ENCODE measurements at regions not wholly inside any gene's neighbourhood (a gene's known extent, or its start where the extent isn't known, plus 50 kb on each side); places are given as distances from the start of the nearest gene placed in this dataset.

DNA sequence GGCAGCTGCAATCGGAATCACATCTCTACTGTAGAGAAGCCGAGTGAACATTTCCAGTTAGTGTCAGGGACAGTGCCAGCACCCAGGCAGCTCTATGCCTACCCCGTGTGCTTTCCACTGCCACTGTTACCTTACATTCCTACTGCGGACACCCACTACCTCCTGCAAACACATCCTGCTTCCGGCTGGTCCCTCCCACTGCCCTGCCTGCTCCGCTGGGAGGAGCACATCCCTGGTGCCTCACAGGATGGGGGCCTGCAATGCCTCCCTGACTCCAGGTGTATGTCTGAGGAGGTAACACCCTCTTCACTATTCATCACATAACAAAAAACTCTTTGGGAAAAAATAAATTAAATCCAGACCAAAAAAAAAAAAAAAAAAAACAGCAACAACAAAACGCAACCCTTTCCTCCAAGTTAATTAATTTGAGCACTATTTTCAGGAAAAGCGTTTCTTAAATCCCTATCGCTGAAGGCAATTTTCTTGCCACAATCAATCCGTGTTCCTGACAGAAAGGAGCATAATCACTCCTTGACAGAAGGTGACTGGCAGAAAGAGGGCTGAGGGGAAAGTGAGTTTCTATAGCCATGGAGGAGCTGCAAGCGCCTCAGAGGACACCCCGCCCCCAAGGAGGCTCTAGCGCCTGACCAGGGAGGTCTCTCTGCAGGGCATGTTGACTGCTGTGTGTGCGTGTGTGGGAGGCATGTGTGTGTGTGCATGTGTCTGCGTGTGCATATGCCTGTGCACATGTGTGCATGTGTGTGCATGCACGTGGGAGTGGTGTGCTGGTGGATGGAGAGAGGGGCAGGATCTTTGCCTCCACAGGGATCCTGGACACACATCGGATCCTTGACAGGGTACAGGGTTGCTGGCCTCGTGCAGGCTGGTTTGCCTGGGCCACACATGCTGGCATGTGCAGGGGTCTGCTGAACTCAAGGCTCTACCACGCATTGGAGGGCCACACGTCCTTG lies 134.8 kb upstream of the NTM start:
- no peaks in the 10 kb centered on the region for H3K36me3 ChIP-seq (ENCODE audit: control insufficient read depth in 1 of 2, insufficient read depth in 2 of 2, low read length in 2 of 2)
- no peaks in the 10 kb centered on the region for H3K27me3 ChIP-seq (ENCODE audit: low read depth, low read length)
- no peaks in the 10 kb centered on the region for H3K9me3 ChIP-seq (ENCODE audit: control insufficient read depth in 1 of 2, low read length in 2 of 2)
- no peak overlapping the region for H3K27ac ChIP-seq (ENCODE audit: low read length)
- H3K4me3 ChIP-seq (ENCODE audit: low read depth in 1 of 2, low read length in 2 of 2) = no peak overlapping the region
- H3K4me1 ChIP-seq (ENCODE audit: control insufficient read depth in 1 of 2, insufficient read depth in 2 of 2, low read length in 2 of 2) = no peaks in the 10 kb centered on the region

DNA sequence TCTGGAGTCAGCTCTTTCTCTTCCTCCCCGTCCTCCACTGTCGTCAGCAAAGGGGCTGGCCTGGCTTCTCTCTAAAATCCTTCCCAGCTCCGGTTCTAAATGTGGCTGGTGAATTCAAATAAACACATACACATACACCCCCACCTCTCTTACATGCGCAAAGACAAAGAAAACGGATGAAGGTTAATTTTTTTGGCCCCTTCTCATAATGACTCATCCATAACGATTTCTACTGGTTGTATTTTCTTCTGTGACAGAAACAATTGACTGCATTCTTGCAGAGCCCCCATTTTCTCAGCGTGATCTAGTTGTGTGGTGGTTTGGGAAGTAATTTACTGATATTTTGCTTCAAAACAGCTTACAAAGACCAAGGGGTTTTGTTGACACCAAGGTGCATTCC lies 130.0 kb upstream of the NTM start:
- no peak overlapping the region for H3K4me3 ChIP-seq (ENCODE audit: low read depth in 1 of 2, low read length in 2 of 2)
- no peaks in the 10 kb centered on the region for H3K27me3 ChIP-seq (ENCODE audit: low read depth, low read length)
- H3K36me3 ChIP-seq (ENCODE audit: control insufficient read depth in 1 of 2, insufficient read depth in 2 of 2, low read length in 2 of 2) = no peaks in the 10 kb centered on the region
- H3K4me1 ChIP-seq (ENCODE audit: control insufficient read depth in 1 of 2, insufficient read depth in 2 of 2, low read length in 2 of 2) = peaks cover 0 to under 1% of the 10 kb centered on the region in 2 donors
- H3K27ac ChIP-seq (ENCODE audit: low read length) = no peak overlapping the region
- H3K9me3 ChIP-seq (ENCODE audit: control insufficient read depth in 1 of 2, low read length in 2 of 2) = no peaks in the 10 kb centered on the region

GRCh38 chr11:131242476-131243000 lies 127.9 kb upstream of the NTM start:
- no peaks in the 10 kb centered on the region for H3K27me3 ChIP-seq (ENCODE audit: low read depth, low read length)
- H3K36me3 ChIP-seq (ENCODE audit: control insufficient read depth in 1 of 2, insufficient read depth in 2 of 2, low read length in 2 of 2) = no peaks in the 10 kb centered on the region
- no peak overlapping the region for H3K4me3 ChIP-seq (ENCODE audit: low read depth in 1 of 2, low read length in 2 of 2)
- no peaks in the 10 kb centered on the region for H3K9me3 ChIP-seq (ENCODE audit: control insufficient read depth in 1 of 2, low read length in 2 of 2)
- H3K4me1 ChIP-seq (ENCODE audit: control insufficient read depth in 1 of 2, insufficient read depth in 2 of 2, low read length in 2 of 2) = peaks cover 0 to 10% of the 10 kb centered on the region in 2 donors
- H3K27ac ChIP-seq (ENCODE audit: low read length) = no peak overlapping the region

GRCh38 chr11:131246156-131246555 lies 124.3 kb upstream of the NTM start:
- peaks cover 0 to 10% of the 10 kb centered on the region in 2 donors for H3K4me1 ChIP-seq (ENCODE audit: control insufficient read depth in 1 of 2, insufficient read depth in 2 of 2, low read length in 2 of 2)
- no peaks in the 10 kb centered on the region for H3K36me3 ChIP-seq (ENCODE audit: control insufficient read depth in 1 of 2, insufficient read depth in 2 of 2, low read length in 2 of 2)
- no peak overlapping the region for H3K4me3 ChIP-seq (ENCODE audit: low read depth in 1 of 2, low read length in 2 of 2)
- H3K27ac ChIP-seq (ENCODE audit: low read length) = no peak overlapping the region
- no peaks in the 10 kb centered on the region for H3K9me3 ChIP-seq (ENCODE audit: control insufficient read depth in 1 of 2, low read length in 2 of 2)
- no peaks in the 10 kb centered on the region for H3K27me3 ChIP-seq (ENCODE audit: low read depth, low read length)

GRCh38 chr11:131246663-131247062 lies 123.8 kb upstream of the NTM start:
- Histone ChIP-seq H3K4me1 (ENCODE audit: control insufficient read depth in 1 of 2, insufficient read depth in 2 of 2, low read length in 2 of 2) (peaks cover 0 to 10% of the 10 kb centered on the region in 2 donors), H3K27me3 (ENCODE audit: low read depth, low read length) (no peaks in the 10 kb centered on the region), H3K27ac (ENCODE audit: low read length) (no peak overlapping the region), H3K9me3 (ENCODE audit: control insufficient read depth in 1 of 2, low read length in 2 of 2) (no peaks in the 10 kb centered on the region), H3K36me3 (ENCODE audit: control insufficient read depth in 1 of 2, insufficient read depth in 2 of 2, low read length in 2 of 2) (no peaks in the 10 kb centered on the region), H3K4me3 (ENCODE audit: low read depth in 1 of 2, low read length in 2 of 2) (no peak overlapping the region)

GRCh38 chr11:131248588-131248987 lies 121.8 kb upstream of the NTM start:
- Histone ChIP-seq H3K4me3 (ENCODE audit: low read depth in 1 of 2, low read length in 2 of 2) (no peak overlapping the region), H3K27me3 (ENCODE audit: low read depth, low read length) (no peaks in the 10 kb centered on the region), H3K4me1 (ENCODE audit: control insufficient read depth in 1 of 2, insufficient read depth in 2 of 2, low read length in 2 of 2) (peaks cover 0 to 10% of the 10 kb centered on the region in 2 donors), H3K36me3 (ENCODE audit: control insufficient read depth in 1 of 2, insufficient read depth in 2 of 2, low read length in 2 of 2) (no peaks in the 10 kb centered on the region), H3K27ac (ENCODE audit: low read length) (no peak overlapping the region), H3K9me3 (ENCODE audit: control insufficient read depth in 1 of 2, low read length in 2 of 2) (no peaks in the 10 kb centered on the region)

DNA sequence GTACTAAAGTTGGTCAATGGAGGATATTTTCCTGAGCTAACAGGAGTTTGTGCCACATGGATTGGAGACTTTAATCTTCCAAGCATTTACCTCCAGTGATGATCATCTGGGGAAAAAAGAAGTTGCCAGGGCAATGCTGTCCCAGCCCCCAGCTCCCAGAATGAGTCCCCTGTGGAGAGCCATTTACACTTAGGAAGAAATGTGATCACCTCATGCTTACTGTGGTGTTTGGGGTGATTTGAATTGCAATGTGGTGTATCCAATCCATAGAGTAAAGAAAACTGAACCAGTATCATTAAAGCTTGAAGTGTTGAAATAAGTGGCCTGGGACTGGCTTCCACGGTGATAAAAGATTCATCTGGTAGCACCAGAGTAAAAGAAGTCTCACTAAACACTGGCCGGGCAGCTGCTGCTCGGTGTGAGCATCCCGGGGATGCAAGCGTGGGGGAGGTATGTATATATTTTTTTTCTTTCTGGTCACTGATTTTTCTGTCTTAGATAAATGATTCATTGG lies 117.2 kb upstream of the NTM start:
- Histone ChIP-seq H3K27me3 (ENCODE audit: low read depth, low read length) (no peaks in the 10 kb centered on the region), H3K9me3 (ENCODE audit: control insufficient read depth in 1 of 2, low read length in 2 of 2) (no peaks in the 10 kb centered on the region), H3K4me1 (ENCODE audit: control insufficient read depth in 1 of 2, insufficient read depth in 2 of 2, low read length in 2 of 2) (no peaks in the 10 kb centered on the region), H3K27ac (ENCODE audit: low read length) (no peak overlapping the region), H3K4me3 (ENCODE audit: low read depth in 1 of 2, low read length in 2 of 2) (no peak overlapping the region), H3K36me3 (ENCODE audit: control insufficient read depth in 1 of 2, insufficient read depth in 2 of 2, low read length in 2 of 2) (no peaks in the 10 kb centered on the region)

DNA sequence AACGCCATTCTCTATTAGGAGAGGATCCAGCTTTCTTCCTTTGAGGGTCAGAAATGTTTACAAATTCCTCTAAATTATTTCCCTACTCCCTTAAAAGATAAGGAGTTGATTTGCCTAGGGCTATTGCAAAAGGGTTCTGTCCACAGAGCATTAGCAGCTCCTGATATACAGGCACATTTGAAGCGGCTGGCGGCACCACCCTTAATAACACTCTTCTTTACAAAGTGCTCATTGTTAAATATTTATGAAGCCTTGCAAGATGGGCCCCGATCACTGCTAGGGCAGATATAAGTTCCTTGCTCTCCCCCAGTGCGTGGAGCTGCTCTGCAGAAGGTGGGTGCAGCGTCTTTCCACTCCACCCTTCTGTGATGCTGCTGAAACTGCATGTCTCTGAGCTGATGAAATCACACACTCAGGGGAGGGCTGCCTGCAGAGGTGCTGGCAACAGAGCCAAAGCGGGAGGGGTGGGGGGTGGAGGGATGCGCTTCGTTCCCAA lies 116.7 kb upstream of the NTM start:
- H3K9me3 ChIP-seq (ENCODE audit: control insufficient read depth in 1 of 2, low read length in 2 of 2) = no peaks in the 10 kb centered on the region
- H3K36me3 ChIP-seq (ENCODE audit: control insufficient read depth in 1 of 2, insufficient read depth in 2 of 2, low read length in 2 of 2) = no peaks in the 10 kb centered on the region
- no peak overlapping the region for H3K27ac ChIP-seq (ENCODE audit: low read length)
- no peaks in the 10 kb centered on the region for H3K27me3 ChIP-seq (ENCODE audit: low read depth, low read length)
- H3K4me3 ChIP-seq (ENCODE audit: low read depth in 1 of 2, low read length in 2 of 2) = no peak overlapping the region
- no peaks in the 10 kb centered on the region for H3K4me1 ChIP-seq (ENCODE audit: control insufficient read depth in 1 of 2, insufficient read depth in 2 of 2, low read length in 2 of 2)

DNA sequence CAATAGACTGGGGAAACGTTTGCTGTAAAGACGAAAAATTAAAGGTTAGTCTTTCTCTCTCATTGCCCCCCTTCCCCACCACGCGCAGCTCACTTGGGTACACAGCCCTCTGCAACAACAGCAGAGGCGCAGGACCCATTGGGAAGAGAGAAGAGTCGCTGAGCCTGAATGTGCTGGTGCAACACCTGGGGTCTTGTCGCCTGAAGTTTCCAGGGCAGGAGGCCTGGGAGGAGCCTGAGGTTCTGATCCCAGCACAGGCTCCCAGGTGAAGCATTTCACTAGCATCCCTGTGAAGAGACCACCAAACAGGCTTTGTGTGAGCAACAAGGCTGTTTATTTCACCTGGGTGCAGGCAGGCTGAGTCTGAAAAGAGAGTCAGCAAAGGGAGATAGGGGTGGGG lies 116.2 kb upstream of the NTM start:
- Histone ChIP-seq H3K27me3 (ENCODE audit: low read depth, low read length) (no peaks in the 10 kb centered on the region), H3K9me3 (ENCODE audit: control insufficient read depth in 1 of 2, low read length in 2 of 2) (no peaks in the 10 kb centered on the region), H3K4me1 (ENCODE audit: control insufficient read depth in 1 of 2, insufficient read depth in 2 of 2, low read length in 2 of 2) (no peaks in the 10 kb centered on the region), H3K27ac (ENCODE audit: low read length) (no peak overlapping the region), H3K36me3 (ENCODE audit: control insufficient read depth in 1 of 2, insufficient read depth in 2 of 2, low read length in 2 of 2) (no peaks in the 10 kb centered on the region), H3K4me3 (ENCODE audit: low read depth in 1 of 2, low read length in 2 of 2) (no peak overlapping the region)

DNA sequence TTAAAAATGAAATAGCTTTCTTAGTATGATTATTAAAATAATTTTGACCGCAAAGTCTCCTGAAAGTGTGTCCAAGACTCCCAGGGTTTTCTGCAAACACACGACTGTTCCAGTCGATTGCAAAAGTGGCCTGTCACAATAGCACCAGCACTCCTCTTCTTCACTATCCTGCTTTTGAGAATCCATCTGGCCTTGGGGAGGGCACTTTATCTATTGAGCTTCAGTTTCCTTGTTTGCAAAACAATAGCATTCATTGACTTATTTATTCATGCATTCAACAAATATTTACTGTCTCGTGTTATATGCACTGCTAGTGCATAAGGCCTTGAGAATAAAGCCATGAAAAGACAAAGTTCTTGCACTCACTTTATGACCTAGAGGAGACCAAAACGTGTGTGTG lies 96.2 kb upstream of the NTM start:
- Histone ChIP-seq H3K9me3 (ENCODE audit: control insufficient read depth in 1 of 2, low read length in 2 of 2) (no peaks in the 10 kb centered on the region), H3K36me3 (ENCODE audit: control insufficient read depth in 1 of 2, insufficient read depth in 2 of 2, low read length in 2 of 2) (no peaks in the 10 kb centered on the region), H3K27ac (ENCODE audit: low read length) (no peak overlapping the region), H3K4me3 (ENCODE audit: low read depth in 1 of 2, low read length in 2 of 2) (no peak overlapping the region), H3K4me1 (ENCODE audit: control insufficient read depth in 1 of 2, insufficient read depth in 2 of 2, low read length in 2 of 2) (no peaks in the 10 kb centered on the region), H3K27me3 (ENCODE audit: low read depth, low read length) (no peaks in the 10 kb centered on the region)

GRCh38 chr11:131275580-131275979 lies 94.8 kb upstream of the NTM start:
- H3K36me3 ChIP-seq (ENCODE audit: control insufficient read depth in 1 of 2, insufficient read depth in 2 of 2, low read length in 2 of 2) = no peaks in the 10 kb centered on the region
- peaks cover 0 to 4% of the 10 kb centered on the region in 2 donors for H3K9me3 ChIP-seq (ENCODE audit: control insufficient read depth in 1 of 2, low read length in 2 of 2)
- H3K4me3 ChIP-seq (ENCODE audit: low read depth in 1 of 2, low read length in 2 of 2) = no peak overlapping the region
- no peaks in the 10 kb centered on the region for H3K4me1 ChIP-seq (ENCODE audit: control insufficient read depth in 1 of 2, insufficient read depth in 2 of 2, low read length in 2 of 2)
- no peaks in the 10 kb centered on the region for H3K27me3 ChIP-seq (ENCODE audit: low read depth, low read length)
- no peak overlapping the region for H3K27ac ChIP-seq (ENCODE audit: low read length)
